HK-2 (cell line): ENCODE measurements at regions not wholly inside any gene's neighbourhood (a gene's known extent, or its start where the extent isn't known, plus 50 kb on each side); places are given as distances from the start of the nearest gene placed in this dataset.
"Not testable (repeated sequence)": the region's sequence is repeated elsewhere in the genome, so short reads cannot be mapped to it uniquely, and the experiment has no call there.

Source experiments
- DNase-seq: peaks from one replicate; pipeline ENCODE4 v3.0.0-alpha.2; 2018; ENCODE audit not compliant: unreplicated experiment

DNA sequence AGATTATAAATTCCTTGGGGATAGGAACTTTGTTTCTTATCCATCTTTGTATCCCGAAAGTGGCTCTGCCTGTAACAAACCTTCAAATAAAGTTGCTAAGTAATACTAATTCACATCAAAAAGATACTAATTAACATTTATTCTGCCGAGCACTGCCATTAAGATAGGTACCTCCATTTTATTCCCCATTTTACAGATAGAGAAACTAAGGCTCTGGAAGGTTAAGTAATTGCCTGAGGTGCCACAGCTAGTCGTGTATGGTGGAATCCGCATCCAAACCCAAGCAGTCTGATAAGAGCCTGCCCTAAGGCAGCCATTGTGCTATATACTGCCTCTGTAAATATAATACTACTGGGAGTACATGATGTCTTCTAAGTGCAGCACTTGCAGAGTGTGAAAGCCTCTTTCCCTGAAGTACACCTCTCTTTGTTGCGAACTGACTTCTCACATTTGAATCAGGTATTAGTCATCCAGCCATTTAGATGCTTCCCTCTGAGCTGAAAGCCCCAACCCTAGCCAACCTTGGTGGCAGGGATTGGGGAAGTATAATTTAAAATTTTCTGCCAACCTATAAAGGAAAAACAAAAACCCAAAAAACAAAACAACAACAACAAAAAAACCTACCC lies 78.5 kb upstream of the CHD2 start:
- no peak for DNase-seq

DNA sequence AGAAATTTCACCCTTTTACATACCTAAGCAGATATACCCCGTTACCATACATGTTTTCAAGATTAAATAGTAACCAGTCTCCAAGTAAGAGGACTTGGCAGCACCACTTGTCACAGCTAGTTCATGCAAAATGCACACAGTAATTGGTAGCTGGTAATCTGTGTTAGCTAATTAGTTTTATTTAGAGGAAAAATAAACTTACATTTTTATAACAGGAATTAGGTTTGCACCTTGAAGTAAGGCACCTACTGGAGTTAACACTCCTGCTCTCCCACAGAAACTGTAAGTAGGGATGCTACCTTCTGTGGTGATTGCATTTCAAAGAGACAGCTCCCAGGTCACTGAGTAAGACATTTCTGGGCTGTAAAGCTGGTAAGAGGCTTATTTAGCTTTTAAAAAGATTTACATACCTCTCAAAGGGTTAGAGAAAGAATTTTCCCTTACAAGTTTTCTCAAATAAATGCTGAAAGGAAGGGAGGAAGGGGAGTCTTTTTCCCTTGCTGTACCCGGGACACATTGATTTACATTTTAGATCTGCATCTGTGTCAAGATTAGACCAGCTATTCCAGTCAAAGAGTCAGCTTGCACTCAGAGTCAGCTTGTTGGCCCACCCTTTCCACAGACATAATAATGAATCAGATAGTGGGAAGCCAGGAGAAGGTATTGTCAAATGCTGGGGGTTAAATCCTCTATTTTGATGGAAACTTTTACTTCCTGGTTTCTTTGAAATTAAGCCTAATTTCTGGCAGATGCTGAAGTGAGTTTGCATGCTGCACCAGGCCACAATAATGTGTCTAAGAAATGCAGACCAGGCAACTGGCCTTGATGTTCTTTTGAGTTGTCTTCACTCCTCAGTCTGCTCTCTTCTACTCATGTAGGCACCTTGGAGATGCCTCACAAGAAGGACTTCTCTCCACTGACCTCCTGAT lies 77.6 kb upstream of the CHD2 start:
- DNase-seq, result no peak

- DNase-seq, result no peak
These were observed 74.1 kb upstream of the CHD2 start for GRCh38 chr15:92825985-92826384.

- not testable (repeated sequence) for DNase-seq
These were observed 72.1 kb upstream of the CHD2 start for GRCh38 chr15:92827991-92828390.

DNA sequence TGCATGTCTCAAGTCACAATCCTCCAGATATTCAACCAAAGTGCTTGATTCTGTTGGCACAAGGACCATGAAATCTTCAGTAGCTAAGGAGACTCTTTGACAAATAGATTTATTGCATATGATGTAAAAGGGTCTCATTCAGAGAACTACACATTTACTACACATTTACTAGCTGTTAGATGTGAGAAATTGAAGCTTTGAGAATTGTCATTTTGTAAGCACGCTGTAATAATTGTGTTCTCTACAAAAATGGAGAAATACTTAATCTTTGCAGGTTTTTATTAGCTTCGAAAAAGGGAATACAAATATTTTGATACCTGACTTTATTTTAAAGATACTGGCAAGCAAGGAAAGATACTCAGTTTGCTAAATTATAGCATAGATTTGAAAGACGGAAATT lies 70.2 kb upstream of the CHD2 start:
- no peak for DNase-seq

GRCh38 chr15:92831336-92831654 lies 68.8 kb upstream of the CHD2 start:
- DNase-seq, result no peak

GRCh38 chr15:92831655-92832328 lies 68.3 kb upstream of the CHD2 start:
- peak; percentile 85 for DNase-seq

- no peak for DNase-seq
These were observed 67.1 kb upstream of the CHD2 start for GRCh38 chr15:92833106-92833433.

GRCh38 chr15:92833493-92834271 lies 66.4 kb upstream of the CHD2 start:
- DNase-seq, result no peak

DNA sequence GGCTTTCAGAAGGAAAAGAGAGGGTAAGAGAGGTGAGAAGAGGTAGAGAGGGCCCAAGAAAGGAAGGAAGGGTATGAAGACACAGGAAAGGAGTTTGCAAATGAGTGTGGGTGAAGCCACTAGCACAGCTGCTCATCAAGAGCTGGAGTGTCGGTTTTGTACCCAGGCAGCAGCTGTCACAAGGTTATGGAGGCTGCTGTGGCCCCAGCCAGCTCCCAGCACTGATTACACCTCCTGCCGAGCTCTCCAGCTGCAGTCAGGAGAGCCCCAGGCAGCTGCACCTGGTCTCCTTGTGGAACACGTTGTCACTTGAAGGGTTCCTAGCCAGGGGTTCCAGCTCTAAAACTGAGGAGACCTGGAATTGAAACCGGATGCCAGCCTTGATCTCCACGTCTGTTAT lies 60.4 kb upstream of the CHD2 start:
- no peak for DNase-seq

GRCh38 chr15:92840149-92840548 lies 60.0 kb upstream of the CHD2 start:
- no peak for DNase-seq

- DNase-seq, result no peak
These were observed 56.8 kb upstream of the CHD2 start for GRCh38 chr15:92843326-92843725.

DNA sequence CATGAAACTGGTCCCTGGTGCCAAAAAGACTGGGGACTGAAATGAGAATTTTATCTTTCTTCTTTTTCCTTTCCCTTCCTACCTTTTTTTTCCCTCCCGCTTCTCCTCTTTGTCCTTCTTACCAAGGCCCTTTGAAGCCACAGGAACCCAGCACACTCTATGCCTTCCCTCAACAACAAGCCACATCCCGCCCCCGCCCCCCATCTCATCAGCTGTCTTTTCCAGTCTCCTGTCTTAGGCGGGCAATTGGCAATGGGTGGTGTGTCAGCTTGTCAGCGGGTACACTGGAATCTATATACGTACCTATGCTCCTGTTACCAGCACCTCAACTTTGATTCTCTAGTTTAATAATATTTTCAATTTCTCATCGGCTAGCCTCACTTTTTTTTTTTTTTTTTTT lies 56.3 kb upstream of the CHD2 start:
- DNase-seq, result no peak

DNA sequence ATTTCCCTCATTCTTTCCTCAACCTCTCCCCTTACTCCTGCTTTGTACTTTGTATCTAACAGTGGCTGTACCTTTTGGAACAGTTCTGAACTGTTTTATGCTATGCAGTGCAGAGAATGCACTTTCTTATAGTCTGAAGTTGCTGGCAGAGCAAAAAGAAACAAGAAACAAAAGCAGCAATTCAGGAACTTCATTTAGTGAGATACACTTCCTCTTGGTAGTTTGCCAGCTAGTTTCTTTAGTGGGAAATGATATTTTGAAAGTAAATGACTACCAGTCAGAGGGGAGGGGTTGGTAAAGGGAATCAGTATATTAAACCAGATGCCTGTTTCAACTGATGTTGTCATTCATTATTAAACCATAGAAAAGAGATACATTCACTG lies 55.0 kb upstream of the CHD2 start:
- no peak for DNase-seq

DNA sequence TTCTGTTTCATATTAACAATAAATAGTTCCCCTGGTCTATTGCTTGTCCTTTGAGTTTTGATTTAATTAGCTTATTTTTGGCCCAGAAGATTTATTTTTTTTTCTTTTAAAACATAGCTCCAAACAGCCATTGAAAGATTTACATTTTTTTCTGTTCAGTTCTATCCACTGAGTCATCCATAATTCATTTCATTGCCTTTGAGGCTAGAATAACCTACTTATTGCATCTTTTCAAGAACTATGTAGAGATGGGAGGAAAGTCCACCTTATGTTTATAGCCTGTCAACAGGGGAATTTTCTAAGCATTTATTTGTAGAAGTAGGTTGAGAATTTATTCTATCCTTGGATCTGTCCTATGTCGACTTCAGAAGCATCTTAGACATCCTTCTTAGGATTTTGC lies 53.4 kb upstream of the CHD2 start:
- DNase-seq, result no peak

- DNase-seq, result no peak
These were observed 52.3 kb upstream of the CHD2 start for GRCh38 chr15:92847841-92848240.

DNA sequence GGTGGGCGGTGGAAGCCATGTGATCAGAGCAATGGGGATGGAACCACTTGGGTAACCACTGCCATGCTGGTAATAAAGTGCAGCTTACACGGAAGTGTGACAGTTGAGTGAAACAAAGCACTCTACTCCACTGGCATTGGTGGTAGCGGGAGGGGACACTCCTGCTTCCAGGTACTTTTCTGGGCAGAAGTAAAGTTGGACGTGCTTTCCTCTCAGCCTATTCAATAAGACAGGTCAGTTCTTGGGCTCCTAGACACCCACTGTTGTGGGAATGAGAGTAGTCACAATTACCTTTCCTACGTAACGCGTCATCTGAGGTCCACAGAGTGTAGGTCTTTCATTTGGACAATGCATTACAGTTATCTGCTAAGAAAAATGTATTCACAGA lies 51.7 kb upstream of the CHD2 start:
- DNase-seq, result no peak

GRCh38 chr15:92848852-92849598 lies 51.1 kb upstream of the CHD2 start:
- DNase-seq, result no peak

- not testable (repeated sequence) for DNase-seq
These were observed 49.9 kb upstream of the CHD2 start for GRCh38 chr15:92850218-92850617.
